Vagina (tissue), 2 donors: ENCODE measurements at regions not wholly inside any gene's neighbourhood (a gene's known extent, or its start where the extent isn't known, plus 50 kb on each side); places are given as distances from the start of the nearest gene placed in this dataset.

Source experiments
- POLR2A ChIP-seq, 2 donors: fragments of 450-650 bp; IDR thresholded peaks; one replicate each; pipeline ENCODE4 v1.6.1; 2017; ENCODE audit warnings: antibody characterized with exemption in 2 of 2, mild to moderate bottlenecking in 2 of 2, moderate library complexity in 2 of 2
- POLR2AphosphoS5 ChIP-seq, 2 donors: sonication (generic); formaldehyde crosslinking; IDR thresholded peaks; one replicate each; pipeline ENCODE4 v1.9.0; 2017; ENCODE audit warnings: antibody characterized with exemption in 2 of 2, mild to moderate bottlenecking in 2 of 2, low read depth in 1 of 2; ENCODE audit not compliant: insufficient read depth in 1 of 2
- TF ChIP-seq, protein P1 (sequence below), 3 experiments: fragments of 450-650 bp in 2 of 3; fragments of 200-600 bp in 1 of 3; sonication (generic) in 1 of 3; IDR thresholded peaks; one replicate each; pipeline ENCODE4 v1.5.1; 2017 to 2019; ENCODE audit warnings: antibody characterized with exemption in 3 of 3, mild to moderate bottlenecking in 2 of 3, moderate library complexity in 2 of 3

DNA sequence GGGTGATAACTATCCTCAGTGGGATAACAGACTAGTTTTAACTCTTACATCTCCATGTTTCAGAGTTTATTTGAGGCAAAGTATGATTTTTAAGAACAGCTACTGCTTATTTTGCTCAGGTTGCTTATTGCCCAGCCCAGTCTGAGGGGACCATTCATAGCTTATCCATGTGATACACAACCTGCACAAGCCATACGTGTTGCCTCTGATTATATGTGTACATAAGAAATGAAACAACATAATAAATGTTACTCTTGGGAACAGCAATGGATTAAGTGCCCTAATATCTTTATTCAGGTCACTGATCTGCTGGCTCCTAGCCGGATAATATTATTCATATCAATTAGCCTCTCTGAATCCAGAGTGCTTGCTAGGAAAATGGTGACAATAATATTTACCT is 236.2 kb downstream of the CGGBP1 start:
- TF ChIP-seq, protein P1, sequence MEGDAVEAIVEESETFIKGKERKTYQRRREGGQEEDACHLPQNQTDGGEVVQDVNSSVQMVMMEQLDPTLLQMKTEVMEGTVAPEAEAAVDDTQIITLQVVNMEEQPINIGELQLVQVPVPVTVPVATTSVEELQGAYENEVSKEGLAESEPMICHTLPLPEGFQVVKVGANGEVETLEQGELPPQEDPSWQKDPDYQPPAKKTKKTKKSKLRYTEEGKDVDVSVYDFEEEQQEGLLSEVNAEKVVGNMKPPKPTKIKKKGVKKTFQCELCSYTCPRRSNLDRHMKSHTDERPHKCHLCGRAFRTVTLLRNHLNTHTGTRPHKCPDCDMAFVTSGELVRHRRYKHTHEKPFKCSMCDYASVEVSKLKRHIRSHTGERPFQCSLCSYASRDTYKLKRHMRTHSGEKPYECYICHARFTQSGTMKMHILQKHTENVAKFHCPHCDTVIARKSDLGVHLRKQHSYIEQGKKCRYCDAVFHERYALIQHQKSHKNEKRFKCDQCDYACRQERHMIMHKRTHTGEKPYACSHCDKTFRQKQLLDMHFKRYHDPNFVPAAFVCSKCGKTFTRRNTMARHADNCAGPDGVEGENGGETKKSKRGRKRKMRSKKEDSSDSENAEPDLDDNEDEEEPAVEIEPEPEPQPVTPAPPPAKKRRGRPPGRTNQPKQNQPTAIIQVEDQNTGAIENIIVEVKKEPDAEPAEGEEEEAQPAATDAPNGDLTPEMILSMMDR (IDR thresholded peaks at IDR 0.05), result no peak
- TF ChIP-seq POLR2A (IDR thresholded peaks at IDR 0.05) (no peak), POLR2AphosphoS5 (IDR thresholded peaks at IDR 0.05; ENCODE audit: insufficient read depth in 1 of 2, low read depth in 1 of 2) (no peak)
